ENCODE measurements at regions not wholly inside any gene's neighbourhood (a gene's known extent, or its start where the extent isn't known, plus 50 kb on each side); places are given as distances from the start of the nearest gene placed in this dataset.
A peak's percentile ranks its signal among the peaks of the same experiment; 100 is the strongest.

DNA sequence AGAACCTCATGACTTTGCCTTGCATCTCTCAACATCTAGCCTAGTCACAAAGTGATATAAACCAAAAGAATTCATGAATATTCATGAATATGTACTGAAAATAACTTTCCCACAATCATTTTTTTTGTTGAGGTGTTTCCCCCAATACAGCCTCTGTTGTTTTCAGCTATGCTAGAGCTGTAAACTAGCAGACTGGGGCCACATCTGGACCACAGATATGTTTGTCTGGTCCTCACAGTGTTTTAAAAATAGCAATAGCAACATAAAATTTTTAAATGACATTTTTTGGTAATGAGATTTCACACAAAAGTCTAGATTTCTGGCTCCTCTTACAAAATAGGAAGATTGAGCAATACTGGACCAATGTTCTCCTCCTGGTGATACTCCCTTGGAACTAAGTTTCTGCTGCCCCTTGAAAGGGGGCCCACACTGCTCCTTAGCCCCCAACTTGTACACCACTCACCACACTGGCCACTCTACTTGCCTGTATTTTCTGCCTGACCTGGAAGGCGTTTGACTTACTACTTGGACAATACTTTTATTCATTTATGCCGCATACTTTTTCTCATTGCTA lies 81.2 kb downstream of the BMP4 start:
- Histone ChIP-seq H3K4me1 (peaks cover 8% of the 10 kb centered on the region), H3K36me3 (no peaks in the 10 kb centered on the region), H3K9me3 (replicated peaks) (no peaks in the 10 kb centered on the region), H3K27ac (no peak overlapping the region), H3K27me3 (no peaks in the 10 kb centered on the region), H3K4me3 (no peak overlapping the region)
- no peak for DNase-seq

DNA sequence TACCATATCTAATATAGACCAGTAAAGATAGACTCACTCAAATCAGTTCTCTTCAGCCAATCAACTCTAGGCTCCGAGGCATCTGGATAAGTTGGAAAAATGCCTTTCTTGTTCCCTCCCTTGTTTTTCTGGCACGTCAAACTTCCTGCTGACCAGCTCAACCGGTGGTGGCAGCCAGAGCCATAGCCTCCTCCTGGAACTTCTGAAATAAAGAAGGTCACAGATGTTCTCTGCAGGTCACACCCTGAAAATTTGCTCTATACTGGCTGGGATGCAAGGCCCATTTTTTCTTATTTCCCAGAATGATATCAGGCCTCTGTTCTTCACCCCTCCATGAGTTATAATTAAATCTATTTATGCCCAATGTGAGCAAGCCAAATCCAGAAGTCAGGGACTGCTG lies 81.9 kb downstream of the BMP4 start:
- H3K9me3 ChIP-seq (replicated peaks), result no peaks in the 10 kb centered on the region
- H3K4me1 ChIP-seq, result peaks cover under 1% of the 10 kb centered on the region
- no peak overlapping the region for H3K27ac ChIP-seq
- H3K36me3 ChIP-seq, result no peaks in the 10 kb centered on the region
- H3K27me3 ChIP-seq, result no peaks in the 10 kb centered on the region
- no peak for DNase-seq
- no peak overlapping the region for H3K4me3 ChIP-seq

DNA sequence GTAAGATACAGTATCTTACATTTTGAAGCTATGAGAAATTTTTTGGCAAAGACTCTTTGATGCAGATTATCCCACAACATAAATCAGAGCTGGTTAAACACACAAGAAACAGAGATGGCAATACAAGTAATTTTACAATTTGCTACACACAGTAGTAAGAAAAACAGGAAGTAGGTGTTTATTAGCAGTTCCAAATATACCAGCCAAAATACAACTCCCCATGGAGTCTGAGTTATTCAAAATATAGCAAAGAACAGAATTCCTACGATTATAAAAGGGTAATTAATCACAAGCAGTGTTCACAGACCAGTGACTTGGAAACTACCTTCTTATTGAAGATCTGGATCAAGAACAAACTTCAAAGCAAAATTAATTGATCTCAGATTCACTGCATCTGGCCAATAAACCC lies 83.9 kb downstream of the BMP4 start:
- Histone ChIP-seq H3K36me3 (no peaks in the 10 kb centered on the region), H3K4me1 (no peaks in the 10 kb centered on the region), H3K27ac (no peak overlapping the region), H3K4me3 (no peak overlapping the region), H3K27me3 (no peaks in the 10 kb centered on the region), H3K9me3 (replicated peaks) (0 out of 2 replicates have a peak, but pooled peaks cover 2% of the 10 kb centered on the region)
- DNase-seq, result no peak

DNA sequence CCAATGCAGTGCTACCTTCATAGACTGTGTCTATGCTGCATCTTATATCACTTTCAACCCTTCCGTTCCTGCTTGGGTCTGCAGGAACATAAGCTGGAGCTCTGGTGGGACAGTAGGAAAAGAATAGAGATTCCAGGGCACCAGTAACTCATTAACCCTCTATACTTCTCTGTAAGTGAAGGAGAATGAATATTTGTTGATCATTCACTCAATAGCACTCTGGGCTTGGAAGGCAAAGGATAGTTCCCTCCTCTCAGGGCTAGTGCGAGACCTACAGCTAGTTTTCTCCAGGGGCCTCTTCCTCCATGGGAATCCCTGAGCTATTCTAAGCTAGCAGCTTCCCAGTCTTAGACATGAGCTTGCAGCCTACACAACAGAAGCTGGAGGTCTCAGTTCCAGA lies 84.7 kb downstream of the BMP4 start:
- no peak overlapping the region for H3K27ac ChIP-seq
- H3K4me3 ChIP-seq, result no peak overlapping the region
- 0 out of 2 replicates have a peak, but pooled peaks cover 2% of the 10 kb centered on the region for H3K9me3 ChIP-seq (replicated peaks)
- no peak for DNase-seq
- H3K27me3 ChIP-seq, result no peaks in the 10 kb centered on the region
- H3K36me3 ChIP-seq, result no peaks in the 10 kb centered on the region
- H3K4me1 ChIP-seq, result no peaks in the 10 kb centered on the region

DNA sequence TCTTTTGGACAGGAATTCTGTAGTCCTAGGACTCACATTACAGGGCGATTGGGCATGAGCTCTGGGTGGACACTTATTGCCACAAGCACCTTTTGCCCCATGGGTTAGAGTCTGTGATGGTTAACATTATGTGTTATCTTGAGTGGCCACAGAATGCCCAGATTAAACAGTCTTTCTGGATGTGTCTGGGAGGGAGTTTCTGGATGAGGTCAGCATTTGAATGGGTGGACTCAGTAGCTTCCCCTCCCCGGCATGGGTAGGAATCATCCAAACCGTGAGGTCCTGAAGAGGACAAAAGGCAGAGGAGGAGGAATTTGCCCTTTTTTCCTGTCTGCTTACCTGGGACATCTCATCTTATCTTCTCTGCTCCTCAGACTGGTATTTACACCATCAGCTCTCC lies 85.6 kb downstream of the BMP4 start:
- Histone ChIP-seq H3K4me3 (no peak overlapping the region), H3K36me3 (no peaks in the 10 kb centered on the region), H3K4me1 (no peaks in the 10 kb centered on the region), H3K27ac (no peak overlapping the region), H3K9me3 (replicated peaks) (0 out of 2 replicates have a peak, but pooled peaks cover 2% of the 10 kb centered on the region), H3K27me3 (no peaks in the 10 kb centered on the region)
- DNase-seq, result no peak

DNA sequence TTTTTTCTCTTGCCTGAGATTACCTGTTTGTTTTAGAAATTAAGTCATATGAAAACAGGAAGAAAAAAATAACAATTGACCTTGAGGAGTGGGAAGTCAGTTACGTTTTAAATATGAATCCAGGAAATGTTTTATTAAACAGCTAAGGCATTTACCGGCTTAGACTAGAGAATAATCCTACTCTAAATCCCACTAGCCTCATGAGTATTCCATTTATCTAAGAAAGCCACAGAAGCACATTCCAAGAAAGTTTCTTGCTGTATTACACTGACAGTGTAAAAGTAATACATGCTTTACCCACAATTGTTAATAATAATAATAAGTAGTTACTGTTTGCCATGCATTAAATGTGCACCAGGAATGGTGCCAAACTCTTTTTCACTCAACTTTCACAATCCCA lies 90.9 kb downstream of the BMP4 start:
- Histone ChIP-seq H3K4me3 (no peak overlapping the region), H3K27ac (no peak overlapping the region), H3K9me3 (replicated peaks) (0 out of 2 replicates have a peak, but pooled peaks cover 2% of the 10 kb centered on the region), H3K4me1 (peaks cover 9% of the 10 kb centered on the region), H3K27me3 (no peaks in the 10 kb centered on the region), H3K36me3 (no peaks in the 10 kb centered on the region)
- no peak for DNase-seq

DNA sequence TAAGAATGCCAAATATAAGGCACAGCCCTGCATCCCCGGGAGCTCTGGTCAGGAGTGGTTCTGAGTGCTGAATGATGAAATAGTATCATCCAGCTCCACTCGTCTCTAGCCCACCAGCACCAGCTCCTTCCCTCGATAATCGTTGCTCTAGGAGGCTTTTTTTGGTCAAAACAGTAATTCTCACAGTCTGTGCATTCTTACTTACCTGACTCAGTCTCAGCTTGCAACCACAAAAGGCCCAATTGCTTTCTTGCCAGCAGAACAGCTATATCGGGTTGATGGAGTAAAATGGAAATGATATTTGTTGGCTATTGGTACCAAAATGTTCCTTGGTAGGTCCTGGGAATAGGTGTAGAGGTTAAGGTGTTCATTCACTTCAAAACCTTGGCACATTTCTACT lies 94.8 kb downstream of the BMP4 start:
- Histone ChIP-seq H3K4me1 (peaks cover 9% of the 10 kb centered on the region), H3K4me3 (no peak overlapping the region), H3K27me3 (no peaks in the 10 kb centered on the region), H3K36me3 (no peaks in the 10 kb centered on the region), H3K9me3 (replicated peaks) (no peaks in the 10 kb centered on the region), H3K27ac (no peak overlapping the region)
- DNase-seq, result no peak

DNA sequence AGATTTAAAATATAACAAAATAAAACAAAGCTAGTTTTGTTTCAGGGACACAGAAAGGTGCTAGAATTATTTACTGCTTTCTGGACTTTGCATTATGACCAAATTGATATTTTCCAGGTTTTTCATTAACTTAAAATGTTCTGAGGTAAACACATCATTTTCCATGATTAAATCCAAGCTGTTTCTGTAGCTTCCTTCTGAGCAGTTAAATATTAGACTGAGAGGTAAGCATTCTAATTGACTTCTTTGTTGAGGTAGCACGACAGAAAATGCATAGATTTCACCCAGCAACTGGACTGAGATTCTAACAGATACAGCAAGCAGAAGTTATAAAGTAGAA lies 98.3 kb downstream of the BMP4 start:
- H3K4me1 ChIP-seq, result peaks cover 4% of the 10 kb centered on the region
- no peaks in the 10 kb centered on the region for H3K9me3 ChIP-seq (replicated peaks)
- no peak overlapping the region for H3K4me3 ChIP-seq
- no peaks in the 10 kb centered on the region for H3K36me3 ChIP-seq
- no peak for DNase-seq
- H3K27ac ChIP-seq, result no peak overlapping the region
- no peaks in the 10 kb centered on the region for H3K27me3 ChIP-seq

DNA sequence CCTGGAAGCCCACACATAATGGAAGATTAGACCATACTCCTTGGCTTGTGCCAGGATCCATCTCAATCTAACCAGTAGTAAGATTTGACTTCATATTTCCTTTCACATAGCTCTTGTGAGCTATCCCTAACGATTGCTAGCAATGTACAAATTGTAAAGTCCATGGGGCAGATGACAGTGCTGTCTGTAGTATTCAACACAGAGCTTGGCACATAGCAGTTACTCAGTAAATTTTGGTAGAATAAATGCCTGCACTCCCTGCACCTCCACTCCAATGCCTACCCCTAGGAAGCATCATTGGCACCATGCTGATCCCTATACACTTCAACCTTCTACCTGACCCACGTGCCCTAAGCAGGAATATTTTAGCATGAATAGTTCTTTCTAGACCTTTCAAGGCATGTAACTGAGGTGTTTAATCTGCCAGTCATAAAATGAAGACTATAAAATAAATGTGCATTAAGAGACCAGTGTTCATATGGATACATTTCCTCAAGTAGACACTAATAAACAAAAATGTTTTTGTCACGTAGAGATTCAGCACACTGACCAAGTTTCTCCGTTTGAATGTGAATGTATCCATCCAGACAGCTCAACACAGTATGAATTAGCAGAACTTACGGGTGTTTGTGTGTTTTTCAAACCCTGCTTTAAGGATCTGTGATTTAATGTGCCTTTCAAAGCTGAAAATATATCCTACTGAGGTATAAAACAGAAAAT lies 98.8 kb downstream of the BMP4 start:
- H3K9me3 ChIP-seq (replicated peaks), result no peaks in the 10 kb centered on the region
- H3K36me3 ChIP-seq, result no peaks in the 10 kb centered on the region
- DNase-seq, result no peak
- no peak overlapping the region for H3K27ac ChIP-seq
- no peaks in the 10 kb centered on the region for H3K4me1 ChIP-seq
- no peaks in the 10 kb centered on the region for H3K27me3 ChIP-seq
- no peak overlapping the region for H3K4me3 ChIP-seq

DNA sequence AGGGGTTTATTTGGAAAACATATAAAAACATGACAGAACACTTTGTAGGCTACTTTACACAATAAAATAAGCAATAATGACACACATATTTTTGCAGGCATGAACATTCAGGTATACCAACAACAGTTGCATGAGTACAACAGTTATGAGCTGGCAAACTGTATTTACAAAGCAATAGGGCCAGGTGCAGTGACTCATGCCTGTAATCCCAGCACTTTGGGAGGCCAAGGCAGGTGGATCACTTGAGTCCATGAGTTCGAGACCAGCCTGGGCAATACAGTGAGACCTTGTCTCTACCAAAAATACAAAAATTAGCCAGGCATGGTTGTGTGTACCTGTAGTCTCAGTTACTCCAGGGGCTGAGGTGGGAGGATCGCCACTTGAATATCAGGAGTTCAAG lies 101.1 kb downstream of the BMP4 start:
- Histone ChIP-seq H3K27ac (no peak overlapping the region), H3K9me3 (replicated peaks) (no peaks in the 10 kb centered on the region), H3K36me3 (no peaks in the 10 kb centered on the region)

DNA sequence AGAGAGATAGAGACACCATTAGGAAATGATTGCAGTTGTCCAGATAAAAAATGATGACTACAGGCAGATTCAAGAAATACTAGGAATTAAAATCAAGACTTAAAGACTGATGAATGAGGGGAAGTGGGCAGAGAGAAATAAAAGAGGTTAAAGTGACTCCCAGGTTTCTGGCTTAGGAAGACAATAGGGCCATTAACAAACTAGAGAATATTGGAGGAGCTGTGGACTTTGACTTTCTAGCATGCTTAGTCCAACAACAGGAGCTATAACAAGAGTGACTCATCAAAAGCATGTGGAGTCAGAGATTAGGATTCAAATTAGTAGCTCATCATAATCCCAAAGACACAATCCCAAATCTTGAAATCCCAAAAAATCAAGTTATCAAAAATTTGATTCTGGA lies 101.5 kb downstream of the BMP4 start:
- H3K27me3 ChIP-seq, result no peaks in the 10 kb centered on the region
- no peak for DNase-seq
- H3K4me3 ChIP-seq, result no peak overlapping the region
- H3K27ac ChIP-seq, result no peak overlapping the region
- peaks cover 19% of the 10 kb centered on the region for H3K4me1 ChIP-seq
- no peaks in the 10 kb centered on the region for H3K36me3 ChIP-seq
- H3K9me3 ChIP-seq (replicated peaks), result no peaks in the 10 kb centered on the region

More for the DNA sequence above, 101.1 kb downstream of the BMP4 start:
- H3K27me3 ChIP-seq, result no peaks in the 10 kb centered on the region
- H3K4me1 ChIP-seq, result peaks cover 15% of the 10 kb centered on the region
- DNase-seq, result no peak
- H3K4me3 ChIP-seq, result no peak overlapping the region

DNA sequence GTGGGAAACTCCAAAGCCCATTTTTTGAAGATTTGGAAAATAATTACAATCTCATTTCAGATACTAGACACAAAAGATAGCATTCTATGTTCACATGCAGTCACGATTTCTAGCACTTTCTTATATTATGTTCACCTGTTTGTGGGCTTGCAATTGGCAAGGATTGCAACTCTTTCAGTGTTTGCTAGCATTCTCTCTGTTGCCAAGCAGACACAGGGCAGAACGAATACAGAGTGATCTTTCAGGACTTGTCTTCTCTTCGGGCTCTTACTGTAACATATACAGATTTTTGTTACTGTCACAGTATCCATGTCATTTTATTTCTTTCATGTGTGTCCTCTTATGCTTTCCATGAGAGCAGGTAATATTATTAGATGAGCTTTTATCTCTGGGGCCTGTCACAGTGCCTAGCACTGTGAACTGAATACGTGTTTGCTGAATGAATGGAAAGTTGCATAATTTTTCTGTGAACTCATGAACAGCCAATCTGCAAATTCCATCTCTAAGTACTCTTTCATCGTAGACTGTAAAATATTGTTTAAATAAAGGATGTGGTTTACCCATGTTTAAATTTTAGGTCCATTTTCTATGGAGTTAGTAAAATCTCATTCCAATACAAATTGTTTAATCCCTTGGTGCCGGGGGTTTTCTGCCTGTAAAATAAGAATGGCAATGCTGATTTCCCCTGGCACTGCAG lies 105.1 kb downstream of the BMP4 start:
- no peaks in the 10 kb centered on the region for H3K36me3 ChIP-seq
- no peaks in the 10 kb centered on the region for H3K27me3 ChIP-seq
- no peak for DNase-seq
- peaks cover 19% of the 10 kb centered on the region for H3K4me1 ChIP-seq
- no peak overlapping the region for H3K4me3 ChIP-seq
- no peak overlapping the region for H3K27ac ChIP-seq
- H3K9me3 ChIP-seq (replicated peaks), result no peaks in the 10 kb centered on the region

DNA sequence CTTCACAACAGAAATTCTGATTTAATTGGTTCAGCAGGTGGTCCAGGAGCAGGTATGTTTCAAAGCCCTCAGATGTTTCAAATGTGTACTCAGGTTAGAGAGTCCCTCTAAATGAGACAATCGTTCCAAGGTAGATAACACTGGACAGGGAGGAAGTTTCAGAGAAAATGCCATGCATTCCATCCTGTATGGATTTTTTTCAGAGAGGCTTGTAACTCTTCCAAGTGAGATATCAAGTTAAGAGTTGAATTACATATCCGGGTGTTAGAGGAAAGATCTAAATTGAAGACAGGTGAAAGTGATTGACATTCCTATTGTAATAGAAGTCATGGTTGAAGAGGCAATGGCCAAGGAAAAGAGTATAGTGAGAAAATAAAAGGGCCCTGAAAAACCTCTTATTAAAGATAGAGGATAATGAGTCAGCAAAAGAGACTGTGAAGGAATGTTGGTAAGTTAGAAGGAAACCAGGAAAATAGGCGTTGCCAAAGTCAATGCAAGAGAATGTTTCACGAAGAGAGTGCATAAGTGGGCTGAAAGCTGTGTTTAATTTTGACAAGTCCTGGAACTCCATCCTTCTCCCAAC lies 105.8 kb downstream of the BMP4 start:
- Histone ChIP-seq H3K36me3 (no peaks in the 10 kb centered on the region), H3K27me3 (no peaks in the 10 kb centered on the region), H3K4me3 (no peak overlapping the region), H3K4me1 (peaks cover 19% of the 10 kb centered on the region), H3K27ac (peak overlapping the region; percentile 9; the same call in 1 of the 2 replicates), H3K9me3 (replicated peaks) (no peaks in the 10 kb centered on the region)
- peak in 1 of 2 experiments; percentile 14 for DNase-seq

DNA sequence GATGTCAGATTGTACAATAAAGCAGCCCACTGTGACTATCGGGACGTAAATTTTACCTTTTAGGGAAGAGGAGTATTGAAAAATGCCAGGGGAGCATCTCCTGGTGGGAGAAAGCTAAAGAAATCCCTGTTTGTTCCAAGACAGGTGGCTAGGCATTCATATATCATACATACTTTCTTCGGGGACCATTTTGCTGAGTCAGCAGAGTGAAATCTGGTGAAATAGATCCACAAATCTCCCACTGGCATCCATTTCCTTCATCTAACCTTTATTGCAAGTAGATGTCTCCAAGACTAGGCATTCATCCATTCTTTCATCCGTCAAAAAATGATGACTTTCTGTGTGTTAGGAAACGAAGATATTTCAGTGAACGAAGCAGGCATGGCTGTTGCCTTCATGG lies 107.1 kb downstream of the BMP4 start:
- H3K4me3 ChIP-seq, result no peak overlapping the region
- H3K27ac ChIP-seq, result no peak overlapping the region
- no peaks in the 10 kb centered on the region for H3K9me3 ChIP-seq (replicated peaks)
- no peaks in the 10 kb centered on the region for H3K27me3 ChIP-seq
- DNase-seq, result no peak
- H3K36me3 ChIP-seq, result no peaks in the 10 kb centered on the region
- peaks cover 19% of the 10 kb centered on the region for H3K4me1 ChIP-seq

DNA sequence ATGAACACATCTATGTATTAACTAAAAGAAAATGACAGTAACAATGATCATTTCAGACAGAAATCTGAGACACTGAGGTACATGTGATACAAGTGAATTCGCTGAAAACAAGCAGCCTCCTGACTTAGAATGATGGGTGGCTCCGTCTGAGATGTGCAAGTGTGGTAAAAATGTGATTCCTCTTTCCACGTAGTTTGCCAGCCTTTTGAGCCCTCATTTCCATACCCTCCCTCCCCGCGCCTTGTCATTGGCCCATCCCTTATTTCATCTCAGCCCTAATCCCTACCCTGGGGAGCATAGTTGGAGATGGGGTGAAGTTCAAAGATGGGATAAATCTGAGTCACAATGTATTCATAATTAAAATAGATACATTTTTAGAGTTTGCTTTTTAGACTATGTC lies 107.8 kb downstream of the BMP4 start:
- Histone ChIP-seq H3K4me3 (no peak overlapping the region), H3K4me1 (peaks cover 19% of the 10 kb centered on the region), H3K9me3 (replicated peaks) (no peaks in the 10 kb centered on the region), H3K27ac (no peak overlapping the region), H3K27me3 (no peaks in the 10 kb centered on the region), H3K36me3 (no peaks in the 10 kb centered on the region)
- no peak for DNase-seq
